GM18507 (cell line): ENCODE measurements at regions not wholly inside any gene's neighbourhood (a gene's known extent, or its start where the extent isn't known, plus 50 kb on each side); places are given as distances from the start of the nearest gene placed in this dataset.

Experiments
- DNase-seq: peaks from one replicate; pipeline ENCODE4 v3.0.0; 2011; ENCODE audit warnings: low read depth; ENCODE audit not compliant: insufficient read length; ENCODE audit errors: extremely low spot score
- FAIRE-seq: peaks from 2 replicates; lab custom pipeline; 2011; peaks lifted over from hg19 to GRCh38; lab: Jason Lieb, UNC

DNA sequence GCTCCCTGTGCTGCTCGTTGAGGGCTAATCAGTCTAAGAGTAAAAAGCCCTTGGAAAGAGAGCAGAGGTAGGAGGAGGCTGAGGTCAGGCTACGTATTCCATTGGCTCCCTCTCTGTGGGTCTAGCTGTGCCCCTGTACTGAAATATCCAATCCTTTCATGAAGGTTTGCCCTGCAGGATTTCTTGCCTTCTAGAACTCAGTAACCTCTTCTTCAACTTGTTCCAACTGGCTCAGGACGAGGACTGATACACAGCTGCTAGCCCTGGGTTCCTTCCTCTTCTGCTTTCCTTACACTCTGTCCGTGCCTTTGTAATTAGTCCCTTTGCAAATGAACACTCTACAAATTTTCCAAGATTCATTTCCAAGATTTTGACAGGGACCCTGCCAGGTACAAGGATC lies 560.5 kb downstream of the ACTR3B start:
- FAIRE-seq, result no peak
- no peak for DNase-seq

DNA sequence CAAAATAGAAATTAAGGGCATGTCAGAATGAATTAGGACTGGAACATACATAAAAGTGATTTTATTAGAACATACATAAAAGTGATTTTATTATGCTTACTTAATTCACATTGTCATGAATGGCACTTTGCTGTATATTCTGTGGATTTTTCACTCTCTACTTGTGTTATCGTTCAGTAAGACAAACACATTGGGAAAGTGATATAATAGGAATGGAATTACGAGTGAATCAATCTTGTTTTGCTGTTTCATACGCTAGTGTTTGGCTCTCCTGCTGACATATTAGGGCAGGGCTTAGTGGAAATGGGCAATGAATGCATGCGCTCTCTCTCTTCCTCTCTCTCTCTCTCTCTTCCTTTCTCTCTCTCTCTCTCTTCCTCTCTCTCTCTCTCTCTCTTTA lies 561.1 kb downstream of the ACTR3B start:
- DNase-seq, result no peak
- FAIRE-seq, result no peak

DNA sequence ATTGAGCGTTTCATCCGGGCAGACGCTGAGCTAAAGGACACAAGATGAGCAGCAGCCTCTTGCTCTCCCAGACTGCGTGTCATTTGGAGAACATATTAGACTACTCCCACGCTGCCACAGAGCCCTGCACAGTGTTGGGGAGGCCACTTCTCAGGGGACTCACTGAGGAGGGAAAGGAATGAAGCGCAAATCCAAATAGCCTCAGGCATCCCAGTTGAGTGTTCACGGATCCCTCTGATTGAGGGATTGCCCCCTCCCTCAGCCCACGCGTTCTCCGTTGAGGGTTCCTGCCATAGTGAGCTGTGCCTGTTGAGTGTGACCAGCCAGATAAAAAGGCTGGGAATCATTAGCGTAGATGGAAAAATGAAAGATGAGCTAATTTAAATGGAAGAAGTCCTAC lies 563.4 kb downstream of the ACTR3B start:
- DNase-seq (no peak), FAIRE-seq (no peak)

DNA sequence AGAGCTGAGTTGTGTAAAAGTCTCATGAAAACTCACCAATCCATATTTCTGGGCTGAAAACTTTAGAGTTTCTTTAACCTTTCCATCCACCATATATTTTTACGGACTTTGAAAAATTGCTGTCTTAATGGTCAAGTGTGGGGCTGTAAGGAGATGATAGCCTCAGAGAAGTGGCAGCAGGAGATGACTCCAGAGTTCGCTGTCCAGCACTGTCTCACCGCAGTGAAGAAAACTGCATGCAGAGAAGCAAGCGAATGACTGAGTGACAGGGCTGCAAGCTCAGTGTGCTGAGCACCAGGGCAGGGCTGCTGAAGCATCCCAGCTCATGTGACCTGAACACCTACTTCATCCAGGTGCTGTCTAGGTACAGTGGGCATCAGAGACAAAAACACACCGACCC lies 564.5 kb downstream of the ACTR3B start:
- FAIRE-seq, result no peak
- DNase-seq, result no peak

DNA sequence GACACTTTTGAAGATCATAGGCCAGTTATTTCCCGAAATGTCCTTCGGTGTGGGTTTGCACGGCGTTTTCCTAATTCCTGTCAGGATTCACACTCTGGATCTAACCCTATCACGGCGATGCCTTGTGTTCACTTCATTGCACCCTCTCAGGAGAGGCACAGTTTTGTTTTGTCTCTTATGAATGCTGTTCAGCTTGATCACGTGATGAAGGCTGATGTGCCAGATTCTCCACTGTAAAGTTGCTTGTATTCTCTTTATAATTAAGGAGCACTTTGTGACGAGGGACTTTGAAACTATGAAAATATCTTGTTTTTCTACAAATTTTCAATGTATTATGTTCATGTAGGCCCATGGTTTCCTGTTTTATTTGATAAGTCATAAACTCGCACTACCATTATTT lies 568.1 kb downstream of the ACTR3B start:
- no peak for FAIRE-seq

DNA sequence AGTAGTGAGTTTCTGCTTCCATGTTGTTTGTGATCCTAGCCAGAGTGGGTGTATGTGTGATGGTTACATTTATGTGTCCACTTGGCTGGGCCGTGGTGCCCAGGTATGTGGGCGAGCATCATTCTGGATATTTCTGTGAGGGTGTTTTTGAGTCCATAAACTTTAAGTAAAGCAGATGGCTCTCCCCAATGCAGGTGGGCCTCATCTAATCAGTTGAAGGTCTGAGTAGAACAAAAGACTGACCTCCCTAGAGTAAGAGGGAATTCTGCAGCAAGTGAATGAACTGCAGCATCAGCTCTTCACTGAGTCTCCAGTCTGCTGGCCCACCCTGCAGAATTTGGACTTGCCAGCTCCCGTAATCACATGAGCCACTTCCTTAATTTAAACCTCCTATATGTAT lies 571.9 kb downstream of the ACTR3B start:
- no peak for FAIRE-seq

More for the DNA sequence above, 568.1 kb downstream of the ACTR3B start:
- no peak for DNase-seq

DNA sequence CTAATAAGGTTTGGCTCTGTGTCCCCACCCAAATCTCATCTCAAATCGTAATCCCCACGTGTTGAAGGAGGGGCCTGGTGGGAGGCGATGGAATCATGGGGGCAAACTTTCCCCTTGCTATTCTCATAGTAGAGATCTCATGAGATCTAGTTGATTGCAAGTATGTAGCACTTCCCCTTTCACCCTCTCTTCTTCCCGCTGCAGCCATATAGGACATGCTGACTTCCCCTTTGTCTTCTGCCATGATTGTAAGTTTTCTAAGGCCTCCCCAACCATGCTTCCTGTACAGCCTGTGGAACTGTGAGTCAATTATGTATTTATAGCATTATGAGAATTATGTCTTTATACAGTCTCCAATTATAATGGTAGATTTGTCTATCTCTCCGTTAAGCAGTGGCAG lies 594.5 kb downstream of the ACTR3B start:
- no peak for DNase-seq

More for the DNA sequence above, 571.9 kb downstream of the ACTR3B start:
- no peak for DNase-seq

DNA sequence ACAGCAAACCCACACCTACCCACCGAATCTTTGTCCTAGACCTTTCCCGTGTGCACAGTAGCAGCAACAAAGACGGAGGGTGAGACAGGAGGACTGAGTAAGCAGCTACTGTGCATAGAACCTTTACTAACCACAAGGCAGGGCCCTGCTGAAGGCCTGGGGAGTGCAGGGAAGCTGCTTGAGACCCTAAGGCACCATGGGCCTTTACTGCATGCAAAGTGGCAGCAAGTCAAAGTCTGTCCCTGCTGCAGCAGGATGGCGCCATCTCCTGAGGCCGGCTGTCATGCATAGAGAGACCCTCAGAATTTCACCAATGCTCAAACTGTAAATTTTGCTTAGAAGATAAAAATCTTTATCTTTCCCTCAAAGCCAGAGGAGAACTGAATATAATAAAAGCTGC lies 610.5 kb downstream of the ACTR3B start:
- no peak for FAIRE-seq

More for the DNA sequence above, 594.5 kb downstream of the ACTR3B start:
- FAIRE-seq, result no peak

DNA sequence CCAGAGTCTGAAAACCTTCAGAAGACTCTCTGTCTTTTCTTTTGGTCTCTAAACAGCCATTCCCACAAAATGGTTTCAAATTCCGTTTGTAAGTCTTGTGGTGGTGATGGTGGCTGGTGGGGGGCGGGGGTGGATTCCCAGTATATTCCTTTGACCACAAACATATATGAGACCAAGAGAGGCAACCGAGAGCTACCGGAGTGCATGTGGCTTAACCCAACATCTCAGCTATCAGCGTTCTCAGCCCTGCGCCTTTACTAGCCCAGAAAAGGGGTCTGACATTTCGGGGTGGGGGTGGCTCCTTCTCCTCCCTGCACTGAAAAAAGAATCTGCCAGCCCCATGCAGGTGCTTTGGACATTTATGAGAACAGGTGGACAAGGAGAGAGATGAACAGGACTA lies 621.1 kb downstream of the ACTR3B start:
- no peak for FAIRE-seq
- DNase-seq, result no peak

More for the DNA sequence above, 610.5 kb downstream of the ACTR3B start:
- no peak for DNase-seq

DNA sequence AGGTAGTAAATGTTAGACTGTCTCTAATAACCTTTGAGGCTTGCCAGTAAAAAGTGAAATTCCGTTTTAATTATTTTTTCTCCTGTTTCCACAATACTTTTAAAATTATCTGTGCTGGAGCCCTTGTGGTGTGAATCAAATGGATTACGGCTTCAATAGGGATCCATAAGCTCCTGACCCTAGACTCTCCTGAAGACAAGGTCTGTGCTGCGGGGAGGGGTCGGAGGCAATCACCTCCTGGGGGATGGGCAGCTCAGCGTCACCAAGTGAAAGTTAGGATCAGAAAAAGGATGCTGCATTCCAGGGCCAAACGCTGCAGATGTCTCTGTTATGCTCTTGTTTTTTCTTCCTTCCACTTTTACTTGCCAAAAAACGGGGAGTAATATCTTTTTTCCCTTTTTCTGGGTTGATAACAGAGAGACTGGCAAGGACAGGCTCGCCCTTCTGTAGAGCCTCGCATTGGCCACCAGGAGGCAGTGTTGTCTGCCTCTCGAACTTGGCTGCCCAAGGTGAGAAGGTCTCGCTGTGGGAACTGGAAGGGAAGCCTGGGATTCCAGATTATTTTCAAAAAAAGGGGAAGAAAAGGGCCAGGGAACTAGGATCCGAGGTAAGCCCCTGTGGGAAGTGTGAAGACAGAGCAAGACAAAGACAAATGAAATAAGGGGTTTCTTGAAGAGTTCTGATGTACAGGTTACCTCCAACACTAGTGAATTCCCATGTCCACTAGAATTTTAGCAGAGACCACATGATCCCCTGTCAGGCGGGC lies 621.9 kb downstream of the ACTR3B start:
- FAIRE-seq (no peak), DNase-seq (no peak)

DNA sequence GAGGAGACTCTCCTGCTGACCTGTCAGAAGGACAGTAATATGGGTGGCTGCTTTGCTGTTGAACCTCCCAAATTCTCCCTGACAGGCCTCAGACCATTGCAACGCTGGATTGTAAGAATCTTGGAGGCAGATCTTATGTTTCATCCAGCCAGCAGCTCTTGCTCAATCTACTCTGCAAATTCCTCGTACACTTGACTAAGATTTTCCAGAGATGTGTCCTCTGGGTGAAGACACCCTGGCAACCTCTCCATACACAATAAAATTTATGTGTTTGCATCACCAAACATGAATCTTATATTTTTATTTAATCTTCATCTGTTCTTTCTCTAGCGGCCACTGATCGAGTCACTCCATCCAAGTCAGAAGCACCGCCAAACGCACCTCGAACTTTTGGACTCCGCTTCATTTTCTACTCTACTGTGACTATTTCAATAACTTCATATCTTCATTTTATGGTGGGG lies 623.1 kb downstream of the ACTR3B start:
- no peak for DNase-seq
- no peak for FAIRE-seq

DNA sequence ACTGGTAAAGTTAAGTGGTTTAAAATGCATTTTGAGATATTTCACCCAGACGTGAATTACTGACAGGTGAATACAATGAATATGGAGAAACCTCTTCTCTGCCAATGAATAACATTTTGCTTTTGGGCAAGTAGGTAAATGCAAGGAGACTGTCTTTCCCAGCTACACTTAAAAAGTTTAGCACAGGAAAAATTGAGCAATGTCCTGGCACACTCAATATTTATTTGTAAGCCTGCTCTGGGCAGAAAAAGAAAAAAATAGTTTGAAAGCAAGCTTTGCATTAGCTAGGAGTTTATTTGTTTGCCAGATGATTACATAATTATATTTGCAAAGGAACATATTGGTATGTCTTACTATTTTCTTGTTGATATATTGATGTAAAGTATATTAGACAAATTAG lies 624.2 kb downstream of the ACTR3B start:
- no peak for FAIRE-seq
- DNase-seq, result no peak

DNA sequence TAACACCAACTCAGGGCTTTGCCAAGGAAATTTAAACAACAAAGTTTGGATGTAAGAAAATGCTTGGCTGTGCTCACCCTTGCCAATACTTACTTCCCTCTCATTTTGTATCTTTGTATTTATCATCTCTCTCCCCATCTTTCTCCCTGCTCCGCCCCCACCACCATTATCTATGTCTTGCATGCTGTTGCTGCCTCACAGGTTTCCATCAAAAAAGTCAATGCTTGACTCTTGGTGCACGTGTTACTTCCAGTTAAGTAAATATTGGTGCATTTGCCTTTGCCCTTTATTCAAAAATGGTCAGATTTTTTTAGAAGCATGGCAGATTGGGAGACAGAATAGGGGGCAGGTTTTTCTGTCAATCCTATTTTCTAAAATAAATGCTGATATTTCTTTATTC lies 626.0 kb downstream of the ACTR3B start:
- no peak for DNase-seq
- no peak for FAIRE-seq

DNA sequence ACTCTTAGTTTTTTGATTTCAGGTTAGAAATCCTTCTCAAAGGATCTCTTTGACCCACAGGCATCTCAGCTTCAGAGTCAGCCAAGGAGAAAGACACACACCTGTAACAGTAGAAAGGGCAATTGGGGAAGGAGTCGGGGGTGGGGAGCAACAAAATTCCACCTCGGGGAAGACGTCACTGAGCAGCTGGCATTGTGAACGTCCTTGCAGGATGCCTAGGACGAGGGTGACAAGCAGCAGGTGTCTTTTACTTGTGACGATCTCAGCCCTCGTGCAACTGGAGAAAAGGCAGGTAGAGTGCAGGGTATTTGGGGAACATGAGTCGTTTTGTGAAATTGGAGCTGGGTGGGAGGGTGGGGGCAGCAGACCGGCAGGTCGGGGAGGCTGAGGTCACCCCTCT lies 627.0 kb downstream of the ACTR3B start:
- FAIRE-seq (no peak), DNase-seq (no peak)

DNA sequence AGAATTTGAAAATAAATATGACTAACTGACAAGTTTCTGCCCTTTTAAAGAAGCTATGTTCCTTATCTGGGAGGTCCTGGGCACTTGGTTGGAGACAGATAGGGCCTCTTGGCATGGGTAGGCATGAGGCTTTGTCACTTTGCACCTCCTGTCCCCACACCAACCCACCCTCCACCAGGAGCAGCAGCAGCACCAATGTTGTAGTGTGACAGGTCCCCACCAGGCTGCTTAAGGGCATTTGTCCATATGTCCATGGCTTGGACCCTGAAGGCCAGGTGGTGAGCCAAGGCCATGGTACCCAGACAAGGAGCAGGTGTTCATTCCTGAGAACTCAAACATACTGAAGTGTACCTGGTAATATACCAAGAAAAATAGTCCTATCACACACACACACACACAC lies 629.1 kb downstream of the ACTR3B start:
- DNase-seq (no peak), FAIRE-seq (no peak)

DNA sequence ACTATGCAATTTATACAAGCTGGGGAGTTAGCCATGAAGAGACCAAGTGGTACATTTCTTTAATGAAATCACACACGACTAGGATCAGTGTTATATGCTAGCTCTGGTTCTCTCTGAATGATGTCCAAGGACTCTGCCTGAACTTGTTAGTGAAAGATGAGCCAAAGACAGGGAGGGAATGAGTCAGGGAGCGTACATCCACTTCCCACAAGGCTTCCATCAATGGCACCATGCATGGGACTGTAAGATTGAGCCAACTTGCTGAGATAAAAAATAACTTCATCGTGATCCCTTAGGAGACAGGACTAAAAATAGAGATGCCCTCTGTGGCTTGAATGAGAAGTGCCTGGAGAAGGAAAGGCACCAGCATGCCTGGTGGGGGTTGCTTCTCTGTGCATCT lies 629.7 kb downstream of the ACTR3B start:
- DNase-seq (no peak), FAIRE-seq (no peak)

DNA sequence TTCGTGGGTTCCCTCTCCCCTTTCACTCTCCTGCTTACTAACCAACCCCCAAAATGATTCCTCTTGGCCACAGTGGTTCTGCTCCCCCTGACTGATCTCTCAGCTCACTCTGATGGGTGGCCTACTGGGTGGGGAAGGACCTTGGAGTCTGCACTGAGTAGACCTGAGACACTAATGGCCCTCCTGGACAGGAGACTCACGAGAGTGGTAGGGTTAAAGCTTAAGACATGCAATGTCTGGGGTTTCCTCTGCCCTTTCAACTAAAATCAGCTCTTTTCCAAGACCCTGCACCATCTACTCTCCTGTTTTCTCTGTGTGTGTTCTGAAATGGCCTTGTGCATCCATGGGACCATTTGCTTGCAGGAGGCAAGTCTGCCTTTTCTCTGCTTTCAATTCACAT lies 631.4 kb downstream of the ACTR3B start:
- DNase-seq (no peak), FAIRE-seq (no peak)

DNA sequence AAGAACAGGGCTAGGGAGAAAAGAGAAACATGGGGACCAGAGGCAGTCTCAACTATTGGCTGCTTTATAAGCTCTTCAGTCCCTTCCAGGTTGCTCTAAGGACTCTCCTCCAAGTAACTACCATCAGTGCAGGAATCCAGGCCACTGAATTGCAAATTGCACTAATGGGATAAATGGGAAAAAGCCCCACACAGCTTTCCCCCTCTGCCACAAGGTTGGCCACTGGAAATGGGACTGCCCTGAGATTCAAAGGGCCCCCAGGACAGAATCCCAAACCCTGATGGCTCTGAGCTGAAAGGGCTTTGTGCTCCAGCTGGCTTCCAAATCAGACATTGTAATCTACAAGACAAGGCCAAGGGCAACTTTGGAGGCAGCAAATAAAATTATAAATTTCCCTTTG lies 633.2 kb downstream of the ACTR3B start:
- FAIRE-seq (no peak), DNase-seq (no peak)

DNA sequence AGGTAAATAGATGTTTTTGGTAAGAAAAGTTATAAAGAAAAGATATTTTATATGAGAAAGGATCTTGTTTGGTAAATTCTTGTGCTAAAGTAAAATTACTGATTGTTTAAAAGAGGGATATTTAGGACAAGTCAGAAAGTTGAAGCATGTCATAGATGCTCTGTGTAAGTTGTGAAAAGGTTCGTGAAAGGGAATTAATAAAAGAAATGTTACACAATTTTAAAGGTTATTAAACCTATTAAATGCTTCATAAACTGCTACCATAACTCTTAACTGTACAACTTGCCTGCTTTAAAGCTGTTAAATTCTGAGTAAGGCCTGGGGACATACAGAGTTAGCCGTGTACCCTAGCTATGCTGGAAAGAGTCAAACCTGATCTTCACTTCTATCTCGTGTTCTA lies 634.1 kb downstream of the ACTR3B start:
- FAIRE-seq (no peak), DNase-seq (no peak)

DNA sequence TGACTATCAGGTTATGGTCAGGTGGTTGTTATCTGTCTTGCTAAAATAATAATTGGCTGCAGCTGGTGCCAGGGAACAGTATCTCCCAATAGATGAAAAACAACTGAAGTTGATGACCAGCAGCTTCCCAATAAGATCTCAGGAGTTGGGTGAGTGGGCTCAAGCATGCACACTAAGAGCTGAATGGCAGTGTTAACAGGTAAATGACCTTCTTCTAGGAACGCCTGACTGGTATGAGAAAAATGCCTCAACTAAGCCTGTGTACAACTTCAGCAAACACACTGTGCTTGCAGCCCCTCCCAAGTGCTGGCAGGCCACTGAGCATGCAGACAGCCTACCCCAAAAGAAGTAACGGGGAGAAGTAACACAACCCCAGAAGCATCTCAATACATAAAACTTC lies 636.9 kb downstream of the ACTR3B start:
- FAIRE-seq (no peak), DNase-seq (no peak)

DNA sequence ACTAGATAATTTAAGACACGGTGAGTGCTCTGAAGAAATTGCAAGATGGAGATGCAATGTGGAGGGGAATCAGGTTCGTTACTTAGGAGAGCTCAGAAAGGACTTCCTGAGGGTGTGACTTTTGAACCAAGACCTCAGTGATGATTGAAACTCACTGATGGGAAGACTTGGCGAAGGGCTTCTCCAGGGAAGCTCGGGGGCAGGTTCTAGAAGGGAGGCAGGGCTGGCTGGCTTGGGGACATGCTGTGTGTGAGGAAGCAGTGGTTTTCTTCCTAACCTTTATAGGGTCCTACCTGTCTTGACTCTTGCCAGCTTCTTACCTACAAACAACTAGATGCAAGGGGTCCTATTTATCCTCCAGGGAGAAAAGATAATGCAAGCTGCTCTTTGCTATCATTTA lies 637.9 kb downstream of the ACTR3B start:
- DNase-seq, result no peak
- no peak for FAIRE-seq

DNA sequence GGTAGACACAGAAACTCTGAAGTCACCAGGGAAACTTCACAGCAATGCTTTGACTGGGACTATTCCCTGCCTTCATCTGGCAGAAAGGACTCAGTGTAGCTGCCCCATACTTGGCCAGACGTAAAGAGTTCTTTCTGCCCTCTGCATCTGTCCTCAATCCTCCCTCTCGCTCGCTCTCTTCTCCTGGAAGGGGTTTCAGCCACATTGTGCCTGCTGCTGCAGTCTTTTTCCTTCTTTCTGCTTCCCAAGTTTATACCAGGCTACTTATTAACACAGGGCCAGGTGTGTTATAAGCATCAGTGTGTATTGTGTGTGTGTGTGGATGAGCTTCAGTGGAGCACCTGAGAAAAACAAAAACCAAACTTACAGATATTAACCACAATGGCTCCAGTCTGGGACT lies 638.4 kb downstream of the ACTR3B start:
- DNase-seq (no peak), FAIRE-seq (no peak)
